ENCODE measurements at regions not wholly inside any gene's neighbourhood (a gene's known extent, or its start where the extent isn't known, plus 50 kb on each side); places are given as distances from the start of the nearest gene placed in this dataset.

DNA sequence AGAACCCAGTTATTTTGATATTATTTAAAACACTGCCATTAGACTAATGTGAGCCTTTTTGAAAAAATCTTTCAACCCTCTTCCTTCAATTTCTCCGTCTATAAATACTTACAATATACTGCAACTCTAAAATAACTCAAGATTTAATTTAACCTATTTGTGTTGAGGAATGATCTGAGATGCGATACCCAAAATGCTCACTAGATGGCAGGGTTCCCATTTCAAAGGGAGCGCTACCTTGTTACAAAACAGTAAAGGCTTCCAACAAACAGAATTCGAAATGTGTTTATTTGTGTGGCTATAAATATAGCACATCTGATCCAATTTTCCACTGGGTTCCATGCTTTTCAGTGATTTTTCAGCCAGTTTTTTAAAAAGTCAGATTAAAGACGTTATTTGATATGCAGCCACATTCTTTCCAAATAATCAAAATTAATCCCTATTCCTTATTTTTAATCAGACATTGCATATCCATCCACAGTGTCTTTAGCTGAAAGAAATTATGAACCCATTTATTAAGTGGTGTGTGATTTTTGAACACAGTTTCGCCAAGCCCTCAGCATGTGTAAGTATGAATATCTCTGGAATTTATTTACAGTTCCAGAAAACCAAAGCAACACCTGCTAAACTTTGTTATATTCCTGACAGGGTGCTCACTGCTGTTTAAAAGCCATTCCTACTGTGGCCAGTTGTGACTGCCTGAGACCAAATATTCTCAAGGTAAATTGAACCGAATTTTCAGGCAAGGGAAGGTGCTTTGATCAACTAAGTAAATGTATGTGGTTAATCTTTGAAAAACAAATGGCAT is 668.0 kb upstream of the LCORL start:
- TF ChIP-seq, protein P1, sequence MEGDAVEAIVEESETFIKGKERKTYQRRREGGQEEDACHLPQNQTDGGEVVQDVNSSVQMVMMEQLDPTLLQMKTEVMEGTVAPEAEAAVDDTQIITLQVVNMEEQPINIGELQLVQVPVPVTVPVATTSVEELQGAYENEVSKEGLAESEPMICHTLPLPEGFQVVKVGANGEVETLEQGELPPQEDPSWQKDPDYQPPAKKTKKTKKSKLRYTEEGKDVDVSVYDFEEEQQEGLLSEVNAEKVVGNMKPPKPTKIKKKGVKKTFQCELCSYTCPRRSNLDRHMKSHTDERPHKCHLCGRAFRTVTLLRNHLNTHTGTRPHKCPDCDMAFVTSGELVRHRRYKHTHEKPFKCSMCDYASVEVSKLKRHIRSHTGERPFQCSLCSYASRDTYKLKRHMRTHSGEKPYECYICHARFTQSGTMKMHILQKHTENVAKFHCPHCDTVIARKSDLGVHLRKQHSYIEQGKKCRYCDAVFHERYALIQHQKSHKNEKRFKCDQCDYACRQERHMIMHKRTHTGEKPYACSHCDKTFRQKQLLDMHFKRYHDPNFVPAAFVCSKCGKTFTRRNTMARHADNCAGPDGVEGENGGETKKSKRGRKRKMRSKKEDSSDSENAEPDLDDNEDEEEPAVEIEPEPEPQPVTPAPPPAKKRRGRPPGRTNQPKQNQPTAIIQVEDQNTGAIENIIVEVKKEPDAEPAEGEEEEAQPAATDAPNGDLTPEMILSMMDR (conservative IDR thresholded peaks at IDR 0.05; ENCODE audit: low read length), result peak; percentile 91
- no peak for TF ChIP-seq EZH2phosphoT487 (IDR thresholded peaks at IDR 0.05; ENCODE audit: borderline replicate concordance)

All from Loucy (cell line).